ENCODE measurements at regions not wholly inside any gene's neighbourhood (a gene's known extent, or its start where the extent isn't known, plus 50 kb on each side); places are given as distances from the start of the nearest gene placed in this dataset.

GRCh38 chr22:22080270-22080669, 97.7 kb upstream of the TOP3B start:
- TF ChIP-seq CTCF (conservative IDR thresholded peaks at IDR 0.05; ENCODE audit: low read depth, low read length) (no peak), EZH2 (IDR thresholded peaks at IDR 0.05; ENCODE audit: borderline replicate concordance, low read depth, low read length, poor library complexity, severe bottlenecking) (no peak)

Data from A673 (cell line).